HEK293 (cell line): ENCODE measurements at regions not wholly inside any gene's neighbourhood (a gene's known extent, or its start where the extent isn't known, plus 50 kb on each side); places are given as distances from the start of the nearest gene placed in this dataset.

ENCODE experiments used
- CTCF ChIA-PET: fragments of 350-600 bp; formaldehyde crosslinking; extraction: SDS; loops from one replicate; lab custom pipeline; 2021; ENCODE audit warnings: antibody characterized with exemption; lab: Yijun Ruan, JAX
- POLR2A ChIA-PET: fragments of 300-600 bp; formaldehyde crosslinking; extraction: SDS; loops from one replicate; lab custom pipeline; 2020; ENCODE audit warnings: antibody characterized with exemption, inconsistent platforms; lab: Yijun Ruan, JAX
- H3K27ac ChIP-seq: fragments of 200-500 bp; sonication (Bioruptor generic); 2 replicates; pipeline ENCODE4 v1.5.1; 2014; ENCODE audit warnings: low read depth, low read length, control low read depth, inconsistent platforms; ENCODE audit errors: extremely low read depth
- H3K36me3 ChIP-seq, 2 experiments: fragments of 200-500 bp in 1 of 2; sonication (Bioruptor generic) in 1 of 2; 1 replicate in 1 of 2; 2 replicates in 1 of 2; pipeline ENCODE4 v1.5.1; 2014 to 2017; ENCODE audit warnings: inconsistent platforms in 2 of 2, low read length in 2 of 2; ENCODE audit not compliant: control insufficient read depth in 2 of 2, insufficient read depth in 1 of 2
- H3K4me1 ChIP-seq: fragments of 200-500 bp; sonication (Bioruptor generic); 2 replicates; pipeline ENCODE4 v1.5.1; 2014; ENCODE audit warnings: mild to moderate bottlenecking, low read length, inconsistent platforms; ENCODE audit not compliant: control insufficient read depth, insufficient read depth
- H3K4me3 ChIP-seq: 2 replicates; pipeline ENCODE4 v1.5.1; 2011; ENCODE audit warnings: low read depth, mild to moderate bottlenecking, control low read depth, low read length, moderate library complexity
- H3K9me3 ChIP-seq: fragments of 200-500 bp; sonication (Bioruptor generic); 2 replicates; pipeline ENCODE4 v1.5.1; 2014; ENCODE audit warnings: low read depth, low read length, inconsistent platforms; ENCODE audit not compliant: control insufficient read depth, insufficient read depth
- HOXD13 ChIP-seq: sonication (generic); formaldehyde crosslinking; IDR thresholded peaks from 2 replicates; pipeline ENCODE4 v1.8.0; 2022; ENCODE audit warnings: missing genetic modification reagents, borderline replicate concordance
- RBAK ChIP-seq: fragments of 450-650 bp; formaldehyde crosslinking; IDR thresholded peaks from 2 replicates; pipeline ENCODE4 v1.5.1; 2016; ENCODE audit warnings: missing biosample characterization, missing genetic modification characterization
- TRIM28 ChIP-seq: IDR thresholded peaks from 2 replicates; pipeline ENCODE4 v1.6.1; 2011; ENCODE audit warnings: low read length, control low read depth, borderline replicate concordance
- WT1 ChIP-seq: fragments of 450-650 bp; formaldehyde crosslinking; IDR thresholded peaks from 2 replicates; pipeline ENCODE4 v1.5.1; 2016; ENCODE audit warnings: missing biosample characterization, missing genetic modification characterization
- ZFP69B ChIP-seq: fragments of 450-650 bp; formaldehyde crosslinking; IDR thresholded peaks from 2 replicates; pipeline ENCODE4 v1.5.1; 2016; ENCODE audit warnings: missing biosample characterization, missing genetic modification characterization
- ZNF175 ChIP-seq: fragments of 450-650 bp; formaldehyde crosslinking; IDR thresholded peaks from 2 replicates; pipeline ENCODE4 v1.5.1; 2016; ENCODE audit warnings: missing biosample characterization, missing genetic modification characterization
- ZNF26 ChIP-seq: fragments of 450-650 bp; formaldehyde crosslinking; IDR thresholded peaks from 2 replicates; pipeline ENCODE4 v1.5.1; 2016; ENCODE audit warnings: missing biosample characterization, missing genetic modification characterization
- ZNF354C ChIP-seq: fragments of 450-650 bp; formaldehyde crosslinking; IDR thresholded peaks from 2 replicates; pipeline ENCODE4 v1.5.1; 2016; ENCODE audit warnings: missing biosample characterization, missing genetic modification characterization, low read depth, borderline replicate concordance
- ZNF391 ChIP-seq: fragments of 450-650 bp; formaldehyde crosslinking; IDR thresholded peaks from 2 replicates; pipeline ENCODE4 v1.5.1; 2016; ENCODE audit warnings: low read depth, missing biosample characterization, missing genetic modification characterization, borderline replicate concordance
- ZNF423 ChIP-seq: fragments of 450-650 bp; formaldehyde crosslinking; IDR thresholded peaks from 2 replicates; pipeline ENCODE4 v1.5.1; 2016; ENCODE audit warnings: missing biosample characterization, missing genetic modification characterization
- ZNF555 ChIP-seq: fragments of 450-650 bp; formaldehyde crosslinking; conservative IDR thresholded peaks from 2 replicates; pipeline ENCODE4 v1.5.1; 2017; ENCODE audit warnings: missing biosample characterization, mild to moderate bottlenecking, missing genetic modification characterization, inconsistent platforms
- ZNF558 ChIP-seq: fragments of 450-650 bp; formaldehyde crosslinking; IDR thresholded peaks from 2 replicates; pipeline ENCODE4 v1.5.1; 2016; ENCODE audit warnings: missing biosample characterization, missing genetic modification characterization
- ZNF571 ChIP-seq: fragments of 450-650 bp; formaldehyde crosslinking; IDR thresholded peaks from 2 replicates; pipeline ENCODE4 v1.5.0; 2017; ENCODE audit warnings: missing biosample characterization, missing genetic modification characterization
- ZNF585B ChIP-seq: fragments of 450-650 bp; formaldehyde crosslinking; IDR thresholded peaks from 2 replicates; pipeline ENCODE4 v1.5.1; 2016; ENCODE audit warnings: missing biosample characterization, missing genetic modification characterization
- ZNF623 ChIP-seq: fragments of 450-650 bp; formaldehyde crosslinking; IDR thresholded peaks from 2 replicates; pipeline ENCODE4 v1.5.1; 2016; ENCODE audit warnings: missing biosample characterization, missing genetic modification characterization
- ZNF658 ChIP-seq: fragments of 450-650 bp; formaldehyde crosslinking; IDR thresholded peaks from 2 replicates; pipeline ENCODE4; 2016; ENCODE audit warnings: missing biosample characterization, missing genetic modification characterization
- ZNF660 ChIP-seq: fragments of 450-650 bp; IDR thresholded peaks from 2 replicates; pipeline ENCODE4 v1.5.1; 2018; ENCODE audit warnings: missing biosample characterization, mild to moderate bottlenecking, missing genetic modification characterization
- ZNF701 ChIP-seq: fragments of 450-650 bp; formaldehyde crosslinking; IDR thresholded peaks from 2 replicates; pipeline ENCODE4 v1.5.1; 2016; ENCODE audit warnings: missing biosample characterization, missing genetic modification characterization
- ZNF704 ChIP-seq: fragments of 450-650 bp; formaldehyde crosslinking; IDR thresholded peaks from 2 replicates; pipeline ENCODE4 v1.5.1; 2016; ENCODE audit warnings: missing biosample characterization, missing genetic modification characterization
- TF ChIP-seq, protein P1 (sequence below): fragments of 450-650 bp; formaldehyde crosslinking; IDR thresholded peaks from 2 replicates; pipeline ENCODE4 v1.5.1; 2016; ENCODE audit warnings: missing biosample characterization, missing genetic modification characterization
- TF ChIP-seq, protein P2 (sequence below): fragments of 450-650 bp; IDR thresholded peaks from 2 replicates; pipeline ENCODE4 v1.5.1; 2018; ENCODE audit warnings: missing biosample characterization, mild to moderate bottlenecking, missing genetic modification characterization

- no peaks in the 10 kb centered on the region for H3K36me3 ChIP-seq
- CTCF ChIA-PET, result no interaction called here
- TF ChIP-seq ZNF558 (tag by site-specific recombination) (peak; percentile 96), ZNF701 (tag by site-specific recombination) (no peak)
- POLR2A ChIA-PET, result no interaction called here
- no peak overlapping the region for H3K27ac ChIP-seq
- H3K9me3 ChIP-seq, result no peaks in the 10 kb centered on the region
- H3K4me3 ChIP-seq, result no peak overlapping the region
- H3K4me1 ChIP-seq, result no peaks in the 10 kb centered on the region
Measured at GRCh38 chr15:60244813-60245212, 153.0 kb downstream of the ANXA2 start.

DNA sequence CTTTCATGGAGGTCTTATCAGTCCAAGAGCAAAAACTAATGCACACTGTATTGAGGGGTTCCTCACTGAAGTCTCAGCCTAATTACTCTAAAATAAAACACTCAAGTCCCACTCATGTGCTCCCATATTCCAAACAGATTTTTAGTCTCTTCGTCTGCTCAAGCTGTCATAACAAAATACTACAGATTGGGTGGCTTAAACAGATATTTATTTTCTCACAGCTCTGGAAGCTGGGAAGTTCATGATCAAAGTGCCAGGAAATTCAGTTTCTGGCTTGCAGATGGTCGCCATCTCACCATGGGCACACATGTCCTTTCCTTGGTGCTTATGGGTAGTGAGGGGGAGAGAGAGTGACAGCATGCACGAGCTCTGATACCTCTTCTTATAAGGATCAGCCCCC, 147.5 kb downstream of the ANXA2 start:
- Histone ChIP-seq H3K36me3 (no peaks in the 10 kb centered on the region), H3K4me1 (no peaks in the 10 kb centered on the region), H3K27ac (no peak overlapping the region), H3K9me3 (no peaks in the 10 kb centered on the region), H3K4me3 (no peak overlapping the region)
- TF ChIP-seq ZNF175 (tag by site-specific recombination) (no peak), ZNF585B (tag by site-specific recombination) (no peak), ZNF555 (tag by site-specific recombination) (no peak)
- CTCF ChIA-PET, result no interaction called here
- POLR2A ChIA-PET, result no interaction called here

DNA sequence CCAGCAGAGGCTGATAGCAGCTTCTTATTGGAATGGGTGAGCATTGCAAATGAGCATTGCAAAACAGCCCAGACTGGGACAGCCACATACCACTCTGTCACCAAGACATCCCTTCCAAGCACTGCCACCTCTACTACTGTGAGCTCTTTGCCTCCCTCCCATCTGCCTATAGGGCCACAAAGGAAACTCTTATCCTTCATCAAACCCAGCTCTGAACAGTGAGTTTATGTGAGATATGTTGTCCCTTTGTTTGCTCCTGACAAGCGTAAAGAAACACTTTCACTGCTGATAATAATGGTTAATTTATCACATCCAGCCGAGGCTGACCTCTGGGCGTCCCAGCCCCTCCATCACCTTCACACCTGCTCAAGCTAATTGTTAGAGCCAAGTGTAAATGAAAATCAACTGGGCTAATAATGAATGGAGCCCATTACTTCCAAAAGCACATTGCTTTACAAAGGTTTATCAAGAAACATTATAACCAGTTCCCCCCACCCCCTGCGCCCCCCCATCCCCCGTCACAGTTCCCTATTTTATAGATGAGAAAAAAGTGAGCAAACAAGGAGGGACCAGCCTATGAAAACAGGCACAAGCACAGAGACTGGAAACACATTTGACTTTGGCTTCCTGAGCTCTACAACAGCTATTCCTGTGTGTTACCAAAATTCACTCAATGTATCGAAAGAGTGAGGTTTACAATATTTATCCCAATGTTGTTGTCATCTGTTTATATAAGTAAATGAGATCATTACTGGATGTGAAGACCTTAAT, 146.3 kb downstream of the ANXA2 start:
- H3K4me3 ChIP-seq, result no peak overlapping the region
- POLR2A ChIA-PET, result no interaction called here
- CTCF ChIA-PET, result interaction anchor here (0.6 kb wide), 1 partner anchor 108 kb away, joined by 3 read pairs; no protein-coding TSS in a partner anchor

More for the DNA sequence above, 146.3 kb downstream of the ANXA2 start:
- no peaks in the 10 kb centered on the region for H3K4me1 ChIP-seq
- TF ChIP-seq ZNF558 (tag by site-specific recombination), result no peak
- no peak for TF ChIP-seq ZNF26
- TF ChIP-seq ZFP69B (tag by site-specific recombination), result no peak
- no peak for TF ChIP-seq ZNF704 (tag by site-specific recombination)
- no peak for TF ChIP-seq ZNF658 (tag by site-specific recombination)
- no peak for TF ChIP-seq WT1 (tag by site-specific recombination)
- TF ChIP-seq ZNF354C (tag by site-specific recombination), result no peak
- no peak for TF ChIP-seq ZNF660 (tag by site-specific recombination)
- TF ChIP-seq HOXD13, result no peak
- no peak for TF ChIP-seq ZNF423 (tag by site-specific recombination)
- no peak for TF ChIP-seq TRIM28
- TF ChIP-seq, protein P1, sequence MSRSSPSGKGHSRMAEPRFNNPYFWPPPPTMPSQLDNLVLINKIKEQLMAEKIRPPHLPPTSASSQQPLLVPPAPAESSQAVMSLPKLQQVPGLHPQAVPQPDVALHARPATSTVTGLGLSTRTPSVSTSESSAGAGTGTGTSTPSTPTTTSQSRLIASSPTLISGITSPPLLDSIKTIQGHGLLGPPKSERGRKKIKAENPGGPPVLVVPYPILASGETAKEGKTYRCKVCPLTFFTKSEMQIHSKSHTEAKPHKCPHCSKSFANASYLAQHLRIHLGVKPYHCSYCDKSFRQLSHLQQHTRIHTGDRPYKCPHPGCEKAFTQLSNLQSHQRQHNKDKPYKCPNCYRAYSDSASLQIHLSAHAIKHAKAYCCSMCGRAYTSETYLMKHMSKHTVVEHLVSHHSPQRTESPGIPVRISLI, result no peak
- no peak for TF ChIP-seq RBAK (tag by site-specific recombination)
- no peak for TF ChIP-seq ZNF623
- no peak for TF ChIP-seq ZNF391 (tag by site-specific recombination)
- TF ChIP-seq, protein P2, sequence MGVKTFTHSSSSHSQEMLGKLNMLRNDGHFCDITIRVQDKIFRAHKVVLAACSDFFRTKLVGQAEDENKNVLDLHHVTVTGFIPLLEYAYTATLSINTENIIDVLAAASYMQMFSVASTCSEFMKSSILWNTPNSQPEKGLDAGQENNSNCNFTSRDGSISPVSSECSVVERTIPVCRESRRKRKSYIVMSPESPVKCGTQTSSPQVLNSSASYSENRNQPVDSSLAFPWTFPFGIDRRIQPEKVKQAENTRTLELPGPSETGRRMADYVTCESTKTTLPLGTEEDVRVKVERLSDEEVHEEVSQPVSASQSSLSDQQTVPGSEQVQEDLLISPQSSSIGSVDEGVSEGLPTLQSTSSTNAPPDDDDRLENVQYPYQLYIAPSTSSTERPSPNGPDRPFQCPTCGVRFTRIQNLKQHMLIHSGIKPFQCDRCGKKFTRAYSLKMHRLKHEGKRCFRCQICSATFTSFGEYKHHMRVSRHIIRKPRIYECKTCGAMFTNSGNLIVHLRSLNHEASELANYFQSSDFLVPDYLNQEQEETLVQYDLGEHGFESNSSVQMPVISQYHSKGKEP, result no peak
- TF ChIP-seq ZNF571 (tag by site-specific recombination), result no peak
- no peaks in the 10 kb centered on the region for H3K36me3 ChIP-seq
- H3K9me3 ChIP-seq, result no peaks in the 10 kb centered on the region
- H3K27ac ChIP-seq, result no peak overlapping the region
